BE2C (cell line): ENCODE measurements at regions not wholly inside any gene's neighbourhood (a gene's known extent, or its start where the extent isn't known, plus 50 kb on each side); places are given as distances from the start of the nearest gene placed in this dataset.

Experiments used
- DNase-seq: peaks from one replicate; pipeline ENCODE4 v3.0.0-alpha.2; 2020
- H3K27me3 ChIP-seq: fragments of 250-450 bp; sonication (Bioruptor Pico); 2 replicates; pipeline ENCODE4 v1.5.1; 2020; ENCODE audit warnings: mild to moderate bottlenecking
- H3K36me3 ChIP-seq: fragments of 250-450 bp; sonication (Bioruptor Pico); 2 replicates; pipeline ENCODE4 v1.5.1; 2020; ENCODE audit warnings: mild to moderate bottlenecking
- H3K4me1 ChIP-seq: fragments of 250-450 bp; sonication (Bioruptor Pico); 2 replicates; pipeline ENCODE4 v1.5.1; 2020
- H3K4me3 ChIP-seq: 2 replicates; pipeline ENCODE4 v1.5.1; 2011; ENCODE audit warnings: low read depth, low read length
- H3K9me3 ChIP-seq: fragments of 250-450 bp; sonication (Bioruptor Pico); 2 replicates; pipeline ENCODE4 v1.5.1; 2020
- CTCF ChIP-seq: IDR thresholded peaks from 2 replicates; pipeline ENCODE4 v1.5.1; 2012; ENCODE audit warnings: mild to moderate bottlenecking, low read depth, low read length

- Histone ChIP-seq H3K4me3 (no peak overlapping the region), H3K9me3 (no peaks in the 10 kb centered on the region), H3K36me3 (no peaks in the 10 kb centered on the region), H3K27me3 (no peaks in the 10 kb centered on the region), H3K4me1 (no peaks in the 10 kb centered on the region)
- DNase-seq = no peak
- no peak for TF ChIP-seq CTCF
Measured at GRCh38 chrX:22325096-22325495, 52.4 kb downstream of the CBLL2 start.

GRCh38 chrX:22329783-22330182 lies 57.1 kb downstream of the CBLL2 start:
- no peak for TF ChIP-seq CTCF
- H3K27me3 ChIP-seq = no peaks in the 10 kb centered on the region

GRCh38 chrX:22338740-22339139 lies 66.0 kb downstream of the CBLL2 start:
- Histone ChIP-seq H3K27me3 (no peaks in the 10 kb centered on the region), H3K9me3 (no peaks in the 10 kb centered on the region), H3K4me3 (no peak overlapping the region), H3K4me1 (no peaks in the 10 kb centered on the region), H3K36me3 (no peaks in the 10 kb centered on the region)
- TF ChIP-seq CTCF = no peak
- DNase-seq = no peak

More at GRCh38 chrX:22329783-22330182, 57.1 kb downstream of the CBLL2 start:
- no peak for DNase-seq
- Histone ChIP-seq H3K4me1 (no peaks in the 10 kb centered on the region), H3K36me3 (no peaks in the 10 kb centered on the region), H3K9me3 (no peaks in the 10 kb centered on the region), H3K4me3 (no peak overlapping the region)

- Histone ChIP-seq H3K27me3 (no peaks in the 10 kb centered on the region), H3K36me3 (no peaks in the 10 kb centered on the region), H3K9me3 (no peaks in the 10 kb centered on the region), H3K4me3 (no peak overlapping the region), H3K4me1 (no peaks in the 10 kb centered on the region)
- no peak for TF ChIP-seq CTCF
- DNase-seq = no peak
Measured at GRCh38 chrX:22339459-22339858, 66.7 kb downstream of the CBLL2 start.

GRCh38 chrX:22340022-22340616 lies 67.4 kb downstream of the CBLL2 start:
- H3K9me3 ChIP-seq = no peaks in the 10 kb centered on the region
- no peak overlapping the region for H3K4me3 ChIP-seq
- H3K4me1 ChIP-seq = no peaks in the 10 kb centered on the region
- no peak for TF ChIP-seq CTCF
- H3K27me3 ChIP-seq = no peaks in the 10 kb centered on the region
- DNase-seq = no peak
- H3K36me3 ChIP-seq = no peaks in the 10 kb centered on the region

- H3K4me1 ChIP-seq = no peaks in the 10 kb centered on the region
- H3K9me3 ChIP-seq = no peaks in the 10 kb centered on the region
- H3K36me3 ChIP-seq = no peaks in the 10 kb centered on the region
- no peak overlapping the region for H3K4me3 ChIP-seq
- no peaks in the 10 kb centered on the region for H3K27me3 ChIP-seq
- no peak for TF ChIP-seq CTCF
- no peak for DNase-seq
Measured at GRCh38 chrX:22343192-22343591, 70.5 kb downstream of the CBLL2 start.
